ENCODE measurements at regions not wholly inside any gene's neighbourhood (a gene's known extent, or its start where the extent isn't known, plus 50 kb on each side); places are given as distances from the start of the nearest gene placed in this dataset.

GRCh38 chr3:145219355-145220235 lies 941.4 kb downstream of the PLOD2 start:
- TF ChIP-seq REST (IDR thresholded peaks at IDR 0.05; ENCODE audit: borderline replicate concordance) (no peak), MXI1 (conservative IDR thresholded peaks at IDR 0.05; ENCODE audit: poor library complexity, severe bottlenecking) (no peak), EP300 (conservative IDR thresholded peaks at IDR 0.05; ENCODE audit: poor library complexity, severe bottlenecking) (no peak), SMC3 (conservative IDR thresholded peaks at IDR 0.05; ENCODE audit: poor library complexity) (no peak), TAF1 (IDR thresholded peaks at IDR 0.05; ENCODE audit: low read depth) (no peak), CTCF (IDR thresholded peaks at IDR 0.05; ENCODE audit: poor library complexity, severe bottlenecking) (no peak), RAD21 (conservative IDR thresholded peaks at IDR 0.05) (no peak), POLR2AphosphoS5 (IDR thresholded peaks at IDR 0.05) (no peak), EZH2 (IDR thresholded peaks at IDR 0.05; ENCODE audit: borderline replicate concordance, insufficient read depth, low read length, poor library complexity, severe bottlenecking) (no peak)
- Histone ChIP-seq H3K36me3 (ENCODE audit: insufficient read depth, low read length) (no peaks in the 10 kb centered on the region), H3K27ac (ENCODE audit: low read length) (no peak overlapping the region), H3K27me3 (ENCODE audit: insufficient read depth, low read depth, low read length) (no peaks in the 10 kb centered on the region), H3F3A (ENCODE audit: insufficient read depth, low read length, poor library complexity, severe bottlenecking) (no peaks in the 10 kb centered on the region), H3K9me2 (ENCODE audit: insufficient read depth, low read length) (no peaks in the 10 kb centered on the region), H3K4me2 (ENCODE audit: low read length) (no peak overlapping the region), H2AFZ (ENCODE audit: low read depth, low read length) (no peak overlapping the region), H3K79me2 (replicated peaks; ENCODE audit: insufficient read depth, low read length) (no peaks in the 10 kb centered on the region), H3K9me3 (ENCODE audit: low read length) (no peaks in the 10 kb centered on the region), H3K4me3 (ENCODE audit: low read length) (no peak overlapping the region), H4K20me1 (ENCODE audit: insufficient read depth) (no peaks in the 10 kb centered on the region), H3K9ac (ENCODE audit: low read length) (no peak overlapping the region)

- H3K9me3 ChIP-seq (ENCODE audit: low read length), result no peaks in the 10 kb centered on the region
- H3K27me3 ChIP-seq (ENCODE audit: insufficient read depth, low read depth, low read length), result no peaks in the 10 kb centered on the region
- no peak overlapping the region for H3K4me3 ChIP-seq (ENCODE audit: low read length)
- no peaks in the 10 kb centered on the region for H3F3A ChIP-seq (ENCODE audit: insufficient read depth, low read length, poor library complexity, severe bottlenecking)
- H4K20me1 ChIP-seq (ENCODE audit: insufficient read depth), result no peaks in the 10 kb centered on the region
- H3K27ac ChIP-seq (ENCODE audit: low read length), result no peak overlapping the region
- H2AFZ ChIP-seq (ENCODE audit: low read depth, low read length), result no peak overlapping the region
- H3K4me2 ChIP-seq (ENCODE audit: low read length), result no peak overlapping the region
- H3K79me2 ChIP-seq (replicated peaks; ENCODE audit: insufficient read depth, low read length), result no peaks in the 10 kb centered on the region
- TF ChIP-seq EZH2 (IDR thresholded peaks at IDR 0.05; ENCODE audit: borderline replicate concordance, insufficient read depth, low read length, poor library complexity, severe bottlenecking) (no peak), SMC3 (conservative IDR thresholded peaks at IDR 0.05; ENCODE audit: poor library complexity) (no peak)
- no peak overlapping the region for H3K9ac ChIP-seq (ENCODE audit: low read length)
- H3K9me2 ChIP-seq (ENCODE audit: insufficient read depth, low read length), result no peaks in the 10 kb centered on the region
- no peaks in the 10 kb centered on the region for H3K36me3 ChIP-seq (ENCODE audit: insufficient read depth, low read length)
Measured at GRCh38 chr3:145224886-145225285, 936.1 kb downstream of the PLOD2 start.
